ENCODE measurements at regions not wholly inside any gene's neighbourhood (a gene's known extent, or its start where the extent isn't known, plus 50 kb on each side); places are given as distances from the start of the nearest gene placed in this dataset.

GRCh38 chr19:28857967-28858366 lies 355.0 kb downstream of the UQCRFS1 start:
- Histone ChIP-seq H3K36me3 (no peaks in the 10 kb centered on the region), H3K4me1 (no peaks in the 10 kb centered on the region), H3K27me3 (no peaks in the 10 kb centered on the region), H3K27ac (no peak overlapping the region), H3K4me3 (no peak overlapping the region), H3K9me3 (no peaks in the 10 kb centered on the region)
- TF ChIP-seq CTCF (IDR thresholded peaks at IDR 0.05): no peak
- no peak for DNase-seq
- intact Hi-C loops (cut with DNase I): no loop called here
- no peak for ATAC-seq

- H3K4me3 ChIP-seq: no peak overlapping the region
- no peak for TF ChIP-seq CTCF (IDR thresholded peaks at IDR 0.05)
- no peak overlapping the region for H3K27ac ChIP-seq
- no peak for ATAC-seq
- H3K9me3 ChIP-seq: no peaks in the 10 kb centered on the region
- no peaks in the 10 kb centered on the region for H3K27me3 ChIP-seq
- no peak for DNase-seq
- H3K4me1 ChIP-seq: no peaks in the 10 kb centered on the region
- no peaks in the 10 kb centered on the region for H3K36me3 ChIP-seq
- intact Hi-C loops (cut with DNase I): no loop called here
Measured at GRCh38 chr19:28855216-28855615, 357.7 kb downstream of the UQCRFS1 start.

GRCh38 chr19:28847468-28847867 lies 365.5 kb downstream of the UQCRFS1 start:
- H3K4me1 ChIP-seq: no peaks in the 10 kb centered on the region
- DNase-seq: no peak
- no peak overlapping the region for H3K27ac ChIP-seq
- no peaks in the 10 kb centered on the region for H3K9me3 ChIP-seq
- H3K27me3 ChIP-seq: no peaks in the 10 kb centered on the region
- intact Hi-C loops (cut with DNase I): no loop called here
- no peak for ATAC-seq
- H3K4me3 ChIP-seq: no peak overlapping the region
- no peaks in the 10 kb centered on the region for H3K36me3 ChIP-seq
- no peak for TF ChIP-seq CTCF (IDR thresholded peaks at IDR 0.05)

- H3K36me3 ChIP-seq: no peaks in the 10 kb centered on the region
- H3K27me3 ChIP-seq: no peaks in the 10 kb centered on the region
- H3K9me3 ChIP-seq: no peaks in the 10 kb centered on the region
- H3K4me1 ChIP-seq: no peaks in the 10 kb centered on the region
- intact Hi-C loops (cut with DNase I): no loop called here
- no peak for TF ChIP-seq CTCF (IDR thresholded peaks at IDR 0.05)
- no peak overlapping the region for H3K27ac ChIP-seq
- DNase-seq (no peak), ATAC-seq (no peak)
- no peak overlapping the region for H3K4me3 ChIP-seq
Measured at GRCh38 chr19:28846094-28846812, 366.7 kb downstream of the UQCRFS1 start.

GRCh38 chr19:28843761-28844492 lies 369.0 kb downstream of the UQCRFS1 start:
- no peaks in the 10 kb centered on the region for H3K36me3 ChIP-seq
- H3K4me1 ChIP-seq: no peaks in the 10 kb centered on the region
- DNase-seq (no peak), ATAC-seq (no peak)
- H3K27ac ChIP-seq: no peak overlapping the region
- H3K4me3 ChIP-seq: no peak overlapping the region
- no peak for TF ChIP-seq CTCF (IDR thresholded peaks at IDR 0.05)
- intact Hi-C loops (cut with DNase I): no loop called here
- no peaks in the 10 kb centered on the region for H3K27me3 ChIP-seq
- no peaks in the 10 kb centered on the region for H3K9me3 ChIP-seq

All from upper lobe of right lung (tissue), 1 donor.